ENCODE measurements at regions not wholly inside any gene's neighbourhood (a gene's known extent, or its start where the extent isn't known, plus 50 kb on each side); places are given as distances from the start of the nearest gene placed in this dataset.

- H3K9me3 ChIP-seq (ENCODE audit: control insufficient read depth in 1 of 2, insufficient read depth in 1 of 2, low read depth in 1 of 2, low read length in 2 of 2): peaks cover 15 to 17% of the 10 kb centered on the region in 2 experiments; a peak in 2 of 4 replicates
- POLR2A ChIA-PET: no interaction called here
- CTCF ChIA-PET: no interaction called here
- H3K9ac ChIP-seq (ENCODE audit: low read length): no peak overlapping the region
- RAD21 ChIA-PET (ENCODE audit: low non-redundant PET in 1 of 2, low total read pairs in 2 of 2, uncharacterized antibody in 2 of 2, unreplicated experiment in 2 of 2): no interaction called here
- no peak overlapping the region for H2AFZ ChIP-seq (ENCODE audit: low read depth, low read length, poor library complexity, severe bottlenecking)
- no peaks in the 10 kb centered on the region for H3K79me2 ChIP-seq (ENCODE audit: insufficient read depth, low read length)
- H3K4me2 ChIP-seq (ENCODE audit: low read length): no peak overlapping the region
- BruUV-seq (replicated peaks): no TSS peak
- TF ChIP-seq REST (IDR thresholded peaks at IDR 0.05; ENCODE audit: low read depth): no peak
- TF ChIP-seq EZH2 (IDR thresholded peaks at IDR 0.05): no peak
- TF ChIP-seq SIN3A (IDR thresholded peaks at IDR 0.05; ENCODE audit: low read depth): no peak
- no peak for TF ChIP-seq SRF (IDR thresholded peaks at IDR 0.05; ENCODE audit: low read depth)
- TF ChIP-seq FOSL1 (IDR thresholded peaks at IDR 0.05; ENCODE audit: low read depth): no peak
- no peak for TF ChIP-seq ELF1 (IDR thresholded peaks at IDR 0.05; ENCODE audit: borderline replicate concordance, low read depth)
- no peak for TF ChIP-seq POLR2A (IDR thresholded peaks at IDR 0.05; ENCODE audit: borderline replicate concordance, extremely low read depth, insufficient read depth, insufficient read length)
- no peak for TF ChIP-seq POLR2AphosphoS5 (IDR thresholded peaks at IDR 0.05; ENCODE audit: low read depth, low read length)
- TF ChIP-seq ZBTB33 (IDR thresholded peaks at IDR 0.05; ENCODE audit: extremely low read depth, insufficient replicate concordance, low read length): no peak
- no peak overlapping the region for H3K27ac ChIP-seq (ENCODE audit: low read depth, low read length)
- H3K27me3 ChIP-seq (ENCODE audit: insufficient read depth, low read length): no peaks in the 10 kb centered on the region
- H3K9me2 ChIP-seq (ENCODE audit: insufficient read depth): no peaks in the 10 kb centered on the region
- no peaks in the 10 kb centered on the region; the same call in 1 of the 2 replicates for H4K20me1 ChIP-seq (ENCODE audit: insufficient read depth)
- intact Hi-C loops (cut with micrococcal nuclease): no loop called here
- DNase-seq (ENCODE audit: low read depth, low spot score) (no peak), ATAC-seq (no peak)
- no peaks in the 10 kb centered on the region for H3K36me3 ChIP-seq (ENCODE audit: control insufficient read depth in 1 of 2, insufficient read depth in 2 of 2, low read length in 2 of 2)
- H3K4me1 ChIP-seq (ENCODE audit: control insufficient read depth in 1 of 2, insufficient read depth in 2 of 2, low read length in 2 of 2): no peaks in the 10 kb centered on the region
- H3K4me3 ChIP-seq (replicated peaks in 1 of 2; ENCODE audit: low read depth in 1 of 2, low read length in 2 of 2): no peak overlapping the region
Measured at GRCh38 chr10:36118314-36118713, 476.2 kb upstream of the FZD8 start.
